ENCODE measurements at regions not wholly inside any gene's neighbourhood (a gene's known extent, or its start where the extent isn't known, plus 50 kb on each side); places are given as distances from the start of the nearest gene placed in this dataset.
"Not testable (repeated sequence)": the region's sequence is repeated elsewhere in the genome, so short reads cannot be mapped to it uniquely, and the experiment has no call there.

- DNase-seq: no peak
- Histone ChIP-seq H3K9me3 (replicated peaks) (no peaks in the 10 kb centered on the region), H3K4me1 (no peaks in the 10 kb centered on the region), H3K36me3 (no peaks in the 10 kb centered on the region), H3K27ac (no peak overlapping the region), H3K27me3 (no peaks in the 10 kb centered on the region), H3K4me3 (no peak overlapping the region)
Observed at GRCh38 chrX:128653524-128654060, 601.4 kb upstream of the ACTRT1 start.

- Histone ChIP-seq H3K4me3 (no peak overlapping the region), H3K4me1 (no peaks in the 10 kb centered on the region), H3K27ac (no peak overlapping the region), H3K27me3 (no peaks in the 10 kb centered on the region), H3K9me3 (replicated peaks) (no peaks in the 10 kb centered on the region), H3K36me3 (no peaks in the 10 kb centered on the region)
- DNase-seq: no peak
Observed at GRCh38 chrX:128650326-128650725, 598.1 kb upstream of the ACTRT1 start.

GRCh38 chrX:128634754-128635153, 582.6 kb upstream of the ACTRT1 start:
- H3K36me3 ChIP-seq: no peaks in the 10 kb centered on the region
- H3K4me1 ChIP-seq: no peaks in the 10 kb centered on the region
- H3K9me3 ChIP-seq (replicated peaks): no peaks in the 10 kb centered on the region
- no peak for DNase-seq
- no peaks in the 10 kb centered on the region for H3K27me3 ChIP-seq
- no peak overlapping the region for H3K27ac ChIP-seq
- no peak overlapping the region for H3K4me3 ChIP-seq

- Histone ChIP-seq H3K9me3 (replicated peaks) (no peaks in the 10 kb centered on the region), H3K27me3 (no peaks in the 10 kb centered on the region), H3K4me3 (no peak overlapping the region), H3K36me3 (no peaks in the 10 kb centered on the region), H3K27ac (no peak overlapping the region), H3K4me1 (no peaks in the 10 kb centered on the region)
- DNase-seq: no peak
Observed at GRCh38 chrX:128623361-128623760, 571.2 kb upstream of the ACTRT1 start.

- no peaks in the 10 kb centered on the region for H3K27me3 ChIP-seq
- peak in 1 of 2 experiments; percentile 1 for DNase-seq
- H3K4me1 ChIP-seq: no peaks in the 10 kb centered on the region
- H3K4me3 ChIP-seq: no peak overlapping the region
- H3K36me3 ChIP-seq: no peaks in the 10 kb centered on the region
- H3K27ac ChIP-seq: no peak overlapping the region
- no peaks in the 10 kb centered on the region for H3K9me3 ChIP-seq (replicated peaks)
Observed at GRCh38 chrX:128622296-128622695, 570.1 kb upstream of the ACTRT1 start.

GRCh38 chrX:128619490-128619889, 567.3 kb upstream of the ACTRT1 start:
- H3K36me3 ChIP-seq: no peaks in the 10 kb centered on the region
- H3K27me3 ChIP-seq: no peaks in the 10 kb centered on the region
- DNase-seq: no peak
- no peaks in the 10 kb centered on the region for H3K9me3 ChIP-seq (replicated peaks)
- H3K4me1 ChIP-seq: no peaks in the 10 kb centered on the region
- H3K27ac ChIP-seq: no peak overlapping the region
- H3K4me3 ChIP-seq: no peak overlapping the region

GRCh38 chrX:128616933-128617332, 564.7 kb upstream of the ACTRT1 start:
- no peak overlapping the region for H3K27ac ChIP-seq
- H3K4me1 ChIP-seq: no peaks in the 10 kb centered on the region
- H3K27me3 ChIP-seq: no peaks in the 10 kb centered on the region
- DNase-seq: no peak
- no peak overlapping the region for H3K4me3 ChIP-seq
- no peaks in the 10 kb centered on the region for H3K9me3 ChIP-seq (replicated peaks)
- no peaks in the 10 kb centered on the region for H3K36me3 ChIP-seq

- not testable (repeated sequence) for H3K27ac ChIP-seq; H3K4me1 ChIP-seq; H3K4me3 ChIP-seq; DNase-seq; H3K27me3 ChIP-seq; H3K36me3 ChIP-seq; H3K9me3 ChIP-seq (replicated peaks)
Observed at GRCh38 chrX:128606817-128607216, 554.6 kb upstream of the ACTRT1 start.

- DNase-seq; H3K27ac ChIP-seq; H3K4me1 ChIP-seq; H3K9me3 ChIP-seq (replicated peaks); H3K27me3 ChIP-seq; H3K36me3 ChIP-seq; H3K4me3 ChIP-seq: not testable (repeated sequence)
Observed at GRCh38 chrX:128606357-128606756, 554.2 kb upstream of the ACTRT1 start.

- H3K4me3 ChIP-seq: no peak overlapping the region
- no peaks in the 10 kb centered on the region for H3K36me3 ChIP-seq
- H3K9me3 ChIP-seq (replicated peaks): no peaks in the 10 kb centered on the region
- no peaks in the 10 kb centered on the region for H3K4me1 ChIP-seq
- no peak overlapping the region for H3K27ac ChIP-seq
- no peak for DNase-seq
- H3K27me3 ChIP-seq: no peaks in the 10 kb centered on the region
Observed at GRCh38 chrX:128601706-128602105, 549.5 kb upstream of the ACTRT1 start.

- H3K27ac ChIP-seq: no peak overlapping the region
- no peak for DNase-seq
- no peaks in the 10 kb centered on the region for H3K27me3 ChIP-seq
- H3K4me1 ChIP-seq: no peaks in the 10 kb centered on the region
- no peaks in the 10 kb centered on the region for H3K9me3 ChIP-seq (replicated peaks)
- no peak overlapping the region for H3K4me3 ChIP-seq
- H3K36me3 ChIP-seq: no peaks in the 10 kb centered on the region
Observed at GRCh38 chrX:128599632-128600031, 547.4 kb upstream of the ACTRT1 start.

- H3K4me1 ChIP-seq: no peaks in the 10 kb centered on the region
- H3K4me3 ChIP-seq: no peak overlapping the region
- no peaks in the 10 kb centered on the region for H3K9me3 ChIP-seq (replicated peaks)
- no peak overlapping the region for H3K27ac ChIP-seq
- H3K36me3 ChIP-seq: no peaks in the 10 kb centered on the region
- DNase-seq: no peak
- no peaks in the 10 kb centered on the region for H3K27me3 ChIP-seq
Observed at GRCh38 chrX:128582036-128582435, 529.8 kb upstream of the ACTRT1 start.

- no peak overlapping the region for H3K27ac ChIP-seq
- no peaks in the 10 kb centered on the region for H3K36me3 ChIP-seq
- H3K9me3 ChIP-seq (replicated peaks): no peaks in the 10 kb centered on the region
- H3K4me1 ChIP-seq: no peaks in the 10 kb centered on the region
- H3K4me3 ChIP-seq: no peak overlapping the region
- H3K27me3 ChIP-seq: no peaks in the 10 kb centered on the region
- DNase-seq: no peak
Observed at GRCh38 chrX:128581615-128582014, 529.4 kb upstream of the ACTRT1 start.

- Histone ChIP-seq H3K4me3 (no peak overlapping the region), H3K27me3 (no peaks in the 10 kb centered on the region), H3K4me1 (no peaks in the 10 kb centered on the region), H3K9me3 (replicated peaks) (no peaks in the 10 kb centered on the region), H3K36me3 (no peaks in the 10 kb centered on the region), H3K27ac (no peak overlapping the region)
- no peak for DNase-seq
Observed at GRCh38 chrX:128543114-128543513, 490.9 kb upstream of the ACTRT1 start.

GRCh38 chrX:128518508-128518907, 466.3 kb upstream of the ACTRT1 start:
- Histone ChIP-seq H3K36me3 (no peaks in the 10 kb centered on the region), H3K27me3 (no peaks in the 10 kb centered on the region), H3K4me1 (no peaks in the 10 kb centered on the region), H3K9me3 (replicated peaks) (no peaks in the 10 kb centered on the region), H3K27ac (no peak overlapping the region), H3K4me3 (no peak overlapping the region)
- DNase-seq: peak in 1 of 2 experiments; percentile 47

- H3K36me3 ChIP-seq: no peaks in the 10 kb centered on the region
- H3K4me1 ChIP-seq: no peaks in the 10 kb centered on the region
- no peak for DNase-seq
- H3K4me3 ChIP-seq: no peak overlapping the region
- no peak overlapping the region for H3K27ac ChIP-seq
- no peaks in the 10 kb centered on the region for H3K9me3 ChIP-seq (replicated peaks)
- H3K27me3 ChIP-seq: no peaks in the 10 kb centered on the region
Observed at GRCh38 chrX:128517691-128518090, 465.5 kb upstream of the ACTRT1 start.

Data from SJCRH30 (cell line).